Lower leg skin (tissue), 3 donors: ENCODE measurements at regions not wholly inside any gene's neighbourhood (a gene's known extent, or its start where the extent isn't known, plus 50 kb on each side); places are given as distances from the start of the nearest gene placed in this dataset.

ENCODE experiments used
- POLR2A ChIP-seq, 2 donors: fragments of 450-650 bp; IDR thresholded peaks; one replicate each; pipeline ENCODE4 v1.6.1; 2016 to 2017; ENCODE audit warnings: antibody characterized with exemption in 2 of 2, mild to moderate bottlenecking in 1 of 2, moderate library complexity in 1 of 2
- TF ChIP-seq, protein P1 (sequence below), 3 donors: fragments of 450-650 bp; IDR thresholded peaks; one replicate each; pipeline ENCODE4 v1.5.1; 2016; ENCODE audit warnings: antibody characterized with exemption in 3 of 3, mild to moderate bottlenecking in 3 of 3, moderate library complexity in 2 of 3

DNA sequence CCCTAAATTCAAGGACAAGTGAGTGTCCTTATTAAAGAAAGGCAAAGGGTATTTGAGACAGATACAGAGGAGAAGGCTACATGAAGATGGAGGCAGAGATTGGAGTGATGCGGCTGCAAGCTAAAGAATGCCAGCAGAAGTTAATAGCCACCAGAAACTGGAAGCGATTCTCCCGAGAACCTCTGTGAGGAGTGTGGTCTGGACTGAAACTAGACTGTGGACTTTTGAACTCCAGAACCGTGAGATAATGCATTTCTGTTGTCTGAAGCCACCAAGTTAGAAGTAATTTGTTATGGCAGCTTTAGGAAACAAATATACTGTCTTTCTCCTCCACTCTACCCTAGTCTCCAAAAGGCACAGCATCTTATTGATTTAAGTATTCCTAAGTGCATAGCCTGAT lies 80.3 kb upstream of the CREB5 start:
- TF ChIP-seq, protein P1, sequence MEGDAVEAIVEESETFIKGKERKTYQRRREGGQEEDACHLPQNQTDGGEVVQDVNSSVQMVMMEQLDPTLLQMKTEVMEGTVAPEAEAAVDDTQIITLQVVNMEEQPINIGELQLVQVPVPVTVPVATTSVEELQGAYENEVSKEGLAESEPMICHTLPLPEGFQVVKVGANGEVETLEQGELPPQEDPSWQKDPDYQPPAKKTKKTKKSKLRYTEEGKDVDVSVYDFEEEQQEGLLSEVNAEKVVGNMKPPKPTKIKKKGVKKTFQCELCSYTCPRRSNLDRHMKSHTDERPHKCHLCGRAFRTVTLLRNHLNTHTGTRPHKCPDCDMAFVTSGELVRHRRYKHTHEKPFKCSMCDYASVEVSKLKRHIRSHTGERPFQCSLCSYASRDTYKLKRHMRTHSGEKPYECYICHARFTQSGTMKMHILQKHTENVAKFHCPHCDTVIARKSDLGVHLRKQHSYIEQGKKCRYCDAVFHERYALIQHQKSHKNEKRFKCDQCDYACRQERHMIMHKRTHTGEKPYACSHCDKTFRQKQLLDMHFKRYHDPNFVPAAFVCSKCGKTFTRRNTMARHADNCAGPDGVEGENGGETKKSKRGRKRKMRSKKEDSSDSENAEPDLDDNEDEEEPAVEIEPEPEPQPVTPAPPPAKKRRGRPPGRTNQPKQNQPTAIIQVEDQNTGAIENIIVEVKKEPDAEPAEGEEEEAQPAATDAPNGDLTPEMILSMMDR (IDR thresholded peaks at IDR 0.05), result no peak
- TF ChIP-seq POLR2A (IDR thresholded peaks at IDR 0.05), result no peak
